Thyroid gland (tissue), 4 donors: ENCODE measurements at regions not wholly inside any gene's neighbourhood (a gene's known extent, or its start where the extent isn't known, plus 50 kb on each side); places are given as distances from the start of the nearest gene placed in this dataset.

Experiments
- DNase-seq, 2 donors: peaks; one replicate each; pipeline ENCODE4 v3.0.0-alpha.2; 2019
- H3K27ac ChIP-seq, 3 donors: fragments of 200-600 bp; sonication (generic); 1 replicate in 2 of 3; 2 replicates in 1 of 3; pipeline ENCODE4 v1.5.1; 2016 to 2019; ENCODE audit warnings: mild to moderate bottlenecking in 1 of 3, moderate library complexity in 1 of 3
- H3K27me3 ChIP-seq: fragments of 200-600 bp; sonication (generic); one replicate; pipeline ENCODE4 v1.5.1; 2019
- H3K36me3 ChIP-seq, 2 donors: fragments of 200-600 bp; sonication (generic); one replicate each; pipeline ENCODE4 v1.5.1; 2016 to 2019
- H3K4me1 ChIP-seq, 2 donors: fragments of 200-600 bp; sonication (generic); one replicate each; pipeline ENCODE4 v1.5.1; 2017 to 2019
- H3K4me3 ChIP-seq, 3 donors: fragments of 200-600 bp; sonication (generic); replicated peaks in 1 of 3; 1 replicate in 2 of 3; 2 replicates in 1 of 3; pipeline ENCODE4 v1.5.1; 2016; ENCODE audit warnings: mild to moderate bottlenecking in 1 of 3
- H3K9me3 ChIP-seq: fragments of 200-600 bp; sonication (generic); one replicate; pipeline ENCODE4 v1.5.1; 2017
- POLR2A ChIP-seq, 2 donors: fragments of 450-650 bp; IDR thresholded peaks; one replicate each; pipeline ENCODE4 v1.6.1; 2017; ENCODE audit warnings: antibody characterized with exemption in 2 of 2, mild to moderate bottlenecking in 2 of 2, moderate library complexity in 1 of 2
- WGBS, 2 donors: methylation state at CpG; one replicate each; pipeline ENCODE4 v1.1.5; 2017; 5-methylcytosine and 5-hydroxymethylcytosine counted together
- intact Hi-C: fragments of 100-400 bp; cut with DNase I; formaldehyde crosslinking; loops from one replicate; pipeline ENCODE4 v1.15.1; 2023
- TF ChIP-seq, protein P1 (sequence below), 6 experiments: fragments of 200-600 bp in 3 of 6; fragments of 450-650 bp in 3 of 6; sonication (generic) in 3 of 6; IDR thresholded peaks; one replicate each; pipeline ENCODE4 v1.5.1; 2016 to 2019; ENCODE audit warnings: antibody characterized with exemption in 6 of 6, mild to moderate bottlenecking in 2 of 6, inconsistent platforms in 1 of 6, moderate library complexity in 1 of 6

DNA sequence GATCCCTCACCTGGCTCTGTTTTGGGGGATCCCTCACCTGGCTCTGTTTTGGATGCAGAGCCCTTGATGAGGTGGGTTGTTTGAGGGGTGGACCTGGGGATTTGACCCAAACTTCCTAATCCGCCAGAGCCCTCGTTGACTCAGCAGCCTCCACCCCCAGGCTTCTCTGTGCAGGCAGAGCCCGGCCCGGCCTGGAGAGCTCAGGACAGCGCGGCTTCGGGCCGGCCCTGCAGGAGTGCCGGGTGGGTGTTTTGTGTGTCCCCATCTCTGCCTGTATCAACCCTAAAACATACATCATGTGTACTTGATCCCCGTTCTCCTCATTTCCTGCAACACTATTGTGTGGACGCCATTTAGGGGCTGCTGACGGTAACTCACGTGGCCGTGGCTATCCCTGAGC is 124.2 kb downstream of the SIK1 start:
- Histone ChIP-seq H3K4me1 (peaks cover 0 to 8% of the 10 kb centered on the region in 2 donors), H3K9me3 (no peaks in the 10 kb centered on the region), H3K36me3 (no peaks in the 10 kb centered on the region), H3K4me3 (no peak overlapping the region), H3K27me3 (no peaks in the 10 kb centered on the region), H3K27ac (no peak overlapping the region)
- TF ChIP-seq, protein P1, sequence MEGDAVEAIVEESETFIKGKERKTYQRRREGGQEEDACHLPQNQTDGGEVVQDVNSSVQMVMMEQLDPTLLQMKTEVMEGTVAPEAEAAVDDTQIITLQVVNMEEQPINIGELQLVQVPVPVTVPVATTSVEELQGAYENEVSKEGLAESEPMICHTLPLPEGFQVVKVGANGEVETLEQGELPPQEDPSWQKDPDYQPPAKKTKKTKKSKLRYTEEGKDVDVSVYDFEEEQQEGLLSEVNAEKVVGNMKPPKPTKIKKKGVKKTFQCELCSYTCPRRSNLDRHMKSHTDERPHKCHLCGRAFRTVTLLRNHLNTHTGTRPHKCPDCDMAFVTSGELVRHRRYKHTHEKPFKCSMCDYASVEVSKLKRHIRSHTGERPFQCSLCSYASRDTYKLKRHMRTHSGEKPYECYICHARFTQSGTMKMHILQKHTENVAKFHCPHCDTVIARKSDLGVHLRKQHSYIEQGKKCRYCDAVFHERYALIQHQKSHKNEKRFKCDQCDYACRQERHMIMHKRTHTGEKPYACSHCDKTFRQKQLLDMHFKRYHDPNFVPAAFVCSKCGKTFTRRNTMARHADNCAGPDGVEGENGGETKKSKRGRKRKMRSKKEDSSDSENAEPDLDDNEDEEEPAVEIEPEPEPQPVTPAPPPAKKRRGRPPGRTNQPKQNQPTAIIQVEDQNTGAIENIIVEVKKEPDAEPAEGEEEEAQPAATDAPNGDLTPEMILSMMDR (IDR thresholded peaks at IDR 0.05) = no peak
- TF ChIP-seq POLR2A (IDR thresholded peaks at IDR 0.05) = no peak
- DNase-seq = no peak
- WGBS, 2 donors = 85 to 90% methylated on average over 12 to 13 of the region's 14 CpGs
- intact Hi-C loops = no loop called here

DNA sequence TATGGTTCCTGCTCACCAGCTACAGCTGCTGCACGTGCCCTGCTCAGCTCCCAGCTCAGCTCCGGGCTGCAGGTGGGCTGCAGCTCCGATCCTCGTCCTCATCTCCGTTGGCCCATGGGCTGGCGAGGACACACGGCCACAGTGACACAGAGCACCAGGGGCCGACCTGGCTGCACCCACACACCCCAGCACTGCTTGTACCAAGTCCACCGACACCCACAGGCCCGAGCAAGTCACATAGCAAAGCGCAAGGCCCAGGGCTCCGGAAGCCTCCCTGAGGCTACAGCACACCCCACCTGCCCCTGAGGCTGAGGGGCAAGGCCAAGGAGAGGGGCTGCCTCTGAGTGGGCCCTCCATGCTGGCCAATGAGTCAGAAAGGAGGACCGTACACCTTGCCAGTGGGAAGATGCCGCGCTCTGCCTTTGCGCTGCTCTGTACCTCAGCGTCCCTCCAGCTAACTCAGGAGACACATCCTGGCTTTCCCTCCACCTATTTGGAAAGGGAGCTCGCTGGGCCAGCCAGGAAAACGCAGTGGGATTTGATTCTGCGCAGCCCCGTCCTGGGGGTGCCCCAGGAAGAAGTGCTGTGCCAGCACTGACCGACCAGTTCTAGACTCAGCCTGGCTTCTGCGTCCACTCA is 124.8 kb downstream of the SIK1 start:
- Histone ChIP-seq H3K27me3 (no peaks in the 10 kb centered on the region), H3K4me3 (no peak overlapping the region), H3K9me3 (no peaks in the 10 kb centered on the region), H3K4me1 (peaks cover 0 to 8% of the 10 kb centered on the region in 2 donors), H3K36me3 (no peaks in the 10 kb centered on the region), H3K27ac (no peak overlapping the region)
- 82 to 96% methylated on average over 16 to 21 of the region's 23 CpGs for WGBS, 2 donors
- no peak for DNase-seq
- TF ChIP-seq, protein P1 (IDR thresholded peaks at IDR 0.05) = no peak
- no peak for TF ChIP-seq POLR2A (IDR thresholded peaks at IDR 0.05)
- intact Hi-C loops = no loop called here

DNA sequence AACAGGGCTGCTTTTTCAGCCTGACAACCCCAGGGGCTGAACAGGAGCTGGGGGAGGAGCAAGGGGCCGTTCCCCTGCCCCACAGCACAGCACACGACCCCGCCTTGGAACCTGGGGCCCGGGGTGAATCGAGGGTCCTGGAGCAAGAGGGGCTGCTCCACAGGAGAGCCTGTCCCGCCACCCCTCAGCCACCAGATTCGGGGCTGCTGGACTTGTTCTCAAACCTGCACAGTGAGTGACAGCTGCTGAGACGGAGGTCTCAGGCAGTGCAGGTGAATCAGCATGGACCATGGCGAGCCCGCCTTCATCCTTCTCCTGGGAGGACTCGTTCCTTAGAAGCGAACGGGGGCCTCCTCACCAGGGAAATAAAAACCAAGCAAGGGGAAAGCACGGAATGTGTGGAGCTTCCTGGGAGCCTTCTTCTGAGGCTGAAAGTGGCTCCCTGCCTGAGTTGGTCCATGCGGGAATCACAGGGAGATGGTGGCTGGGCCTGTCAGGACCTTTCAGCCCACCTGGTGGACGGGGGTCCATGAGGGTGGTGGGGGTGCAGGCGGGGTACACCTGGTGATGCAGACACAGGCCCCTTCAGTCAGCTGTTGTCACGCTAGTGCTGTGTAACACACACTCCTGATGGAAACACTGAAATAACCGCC is 125.4 kb downstream of the SIK1 start:
- TF ChIP-seq, protein P1 (IDR thresholded peaks at IDR 0.05) = no peak
- TF ChIP-seq POLR2A (IDR thresholded peaks at IDR 0.05) = no peak
- H3K9me3 ChIP-seq = no peaks in the 10 kb centered on the region
- no peak overlapping the region for H3K4me3 ChIP-seq
- WGBS, 2 donors = 89 to 93% methylated on average over 12 to 16 of the region's 19 CpGs
- no peaks in the 10 kb centered on the region for H3K36me3 ChIP-seq
- H3K4me1 ChIP-seq = peaks cover 0 to 8% of the 10 kb centered on the region in 2 donors
- DNase-seq = no peak
- intact Hi-C loops = no loop called here
- no peaks in the 10 kb centered on the region for H3K27me3 ChIP-seq
- no peak overlapping the region for H3K27ac ChIP-seq

DNA sequence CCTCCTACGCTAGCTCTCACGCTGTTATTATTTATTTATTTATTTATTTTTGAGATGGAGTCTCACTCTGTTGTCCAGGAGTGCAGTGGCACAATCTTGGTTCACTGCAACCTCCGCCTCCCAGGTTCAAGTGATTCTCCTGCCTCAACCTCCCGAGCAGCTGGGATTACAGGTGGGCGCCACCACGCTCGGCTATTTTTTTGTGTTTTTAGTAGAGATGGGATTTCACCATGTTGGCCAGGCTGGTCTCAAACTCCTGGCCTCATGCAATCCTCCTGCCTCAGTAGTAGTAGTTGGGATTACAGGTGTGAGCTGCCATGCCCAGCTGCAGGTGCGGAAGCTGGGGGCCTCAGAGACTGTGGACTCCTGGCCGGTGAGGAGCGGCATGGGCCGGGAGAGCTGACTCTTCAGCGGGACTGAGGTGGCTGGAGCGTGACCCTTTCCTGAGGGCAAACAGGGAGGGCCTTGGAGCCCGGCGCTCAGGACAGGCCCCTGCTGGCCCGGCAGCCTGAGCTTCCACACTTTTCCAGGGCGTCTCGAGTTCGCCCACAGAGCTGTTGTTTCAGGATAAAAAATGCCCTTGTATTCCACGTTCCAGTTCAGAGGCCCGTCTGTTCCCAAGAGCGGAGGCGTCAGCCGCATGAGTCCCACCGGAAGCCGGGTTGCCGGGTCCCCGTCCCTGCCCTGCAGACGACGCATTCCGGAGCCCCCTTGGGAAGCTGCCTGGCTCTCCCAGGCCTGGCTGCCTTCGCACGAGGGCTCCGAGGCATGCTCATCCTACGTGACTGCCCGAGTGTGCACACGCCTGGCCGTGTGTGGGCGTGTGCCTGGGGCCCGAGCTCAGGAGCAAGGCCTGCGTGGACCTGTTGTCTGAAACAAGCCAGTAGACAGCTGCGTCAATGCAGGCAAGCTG is 126.2 kb downstream of the SIK1 start:
- H3K4me3 ChIP-seq = no peak overlapping the region
- H3K9me3 ChIP-seq = no peaks in the 10 kb centered on the region
- H3K27ac ChIP-seq = no peak overlapping the region
- H3K27me3 ChIP-seq = no peaks in the 10 kb centered on the region
- no peaks in the 10 kb centered on the region for H3K36me3 ChIP-seq
- WGBS, 2 donors = 63 to 77% methylated on average over 37 to 38 of the region's 42 CpGs
- intact Hi-C loops = no loop called here
- TF ChIP-seq, protein P1 (IDR thresholded peaks at IDR 0.05) = no peak
- no peak for TF ChIP-seq POLR2A (IDR thresholded peaks at IDR 0.05)
- H3K4me1 ChIP-seq = peaks cover 0 to 6% of the 10 kb centered on the region in 2 donors
- DNase-seq = peak in 1 of 2 donors; percentile 15
